NCI-H2171 treated with DMSO at 0.1 percent for 48 hours (cell line): ENCODE measurements at regions not wholly inside any gene's neighbourhood (a gene's known extent, or its start where the extent isn't known, plus 50 kb on each side); places are given as distances from the start of the nearest gene placed in this dataset.
"Not testable (repeated sequence)": the region's sequence is repeated elsewhere in the genome, so short reads cannot be mapped to it uniquely, and the experiment has no call there.

Source experiments
- DNase-seq: peaks from one replicate; lab custom pipeline; 2025; lab: John Stamatoyannopoulos, UW

- DNase-seq = no peak
Measured at GRCh38 chr22:25489947-25490346, 74.5 kb upstream of the GRK3 start.

GRCh38 chr22:25490896-25491295, 73.6 kb upstream of the GRK3 start:
- no peak for DNase-seq

GRCh38 chr22:25492162-25492561, 72.3 kb upstream of the GRK3 start:
- no peak for DNase-seq

- peak; percentile 98 for DNase-seq
Measured at GRCh38 chr22:25492841-25493734, 71.4 kb upstream of the GRK3 start.

GRCh38 chr22:25493794-25494193, 70.7 kb upstream of the GRK3 start:
- no peak for DNase-seq

GRCh38 chr22:25494774-25495173, 69.7 kb upstream of the GRK3 start:
- no peak for DNase-seq

GRCh38 chr22:25495285-25495684, 69.2 kb upstream of the GRK3 start:
- DNase-seq = peak; percentile 23

GRCh38 chr22:25496396-25497064, 67.9 kb upstream of the GRK3 start:
- no peak for DNase-seq

- peak; percentile 28 for DNase-seq
Measured at GRCh38 chr22:25497181-25497641, 67.3 kb upstream of the GRK3 start.

GRCh38 chr22:25497716-25498115, 66.8 kb upstream of the GRK3 start:
- DNase-seq = no peak

GRCh38 chr22:25500671-25501070, 63.8 kb upstream of the GRK3 start:
- DNase-seq = not testable (repeated sequence)

- DNase-seq = not testable (repeated sequence)
Measured at GRCh38 chr22:25504017-25504416, 60.5 kb upstream of the GRK3 start.

GRCh38 chr22:25508161-25508560, 56.3 kb upstream of the GRK3 start:
- no peak for DNase-seq

- DNase-seq = no peak
Measured at GRCh38 chr22:25508761-25509321, 55.6 kb upstream of the GRK3 start.

- no peak for DNase-seq
Measured at GRCh38 chr22:25509374-25509791, 55.1 kb upstream of the GRK3 start.

GRCh38 chr22:25510876-25511275, 53.6 kb upstream of the GRK3 start:
- DNase-seq = no peak

GRCh38 chr22:25511725-25512124, 52.8 kb upstream of the GRK3 start:
- no peak for DNase-seq

GRCh38 chr22:25514436-25515180, 49.9 kb upstream of the GRK3 start:
- DNase-seq = peak; percentile 7
